GM23248 (cell line): ENCODE measurements at regions not wholly inside any gene's neighbourhood (a gene's known extent, or its start where the extent isn't known, plus 50 kb on each side); places are given as distances from the start of the nearest gene placed in this dataset.

Source experiments
- EZH2 ChIP-seq: fragments of 200-600 bp; sonication (generic); IDR thresholded peaks from 2 replicates; pipeline ENCODE4 v1.6.1; 2018; ENCODE audit warnings: antibody characterized with exemption, mild to moderate bottlenecking; ENCODE audit not compliant: insufficient read depth, poor library complexity, severe bottlenecking
- EZH2phosphoT487 ChIP-seq: fragments of 200-600 bp; sonication (generic); IDR thresholded peaks from 2 replicates; pipeline ENCODE4 v1.6.1; 2018; ENCODE audit warnings: antibody characterized with exemption, moderate library complexity, mild to moderate bottlenecking, low read depth; ENCODE audit not compliant: insufficient read depth

- TF ChIP-seq EZH2phosphoT487 (no peak), EZH2 (no peak)
Measured at GRCh38 chr10:44014644-44015250, 366.1 kb upstream of the ZNF32 start.
